ENCODE measurements at regions not wholly inside any gene's neighbourhood (a gene's known extent, or its start where the extent isn't known, plus 50 kb on each side); places are given as distances from the start of the nearest gene placed in this dataset.

GRCh38 chr7:93817526-93817925 is 73.0 kb downstream of the TFPI2 start:
- H3K27me3 ChIP-seq (replicated peaks; ENCODE audit: insufficient read depth): no peaks in the 10 kb centered on the region
- ATAC-seq (ENCODE audit: insufficient number of reproducible peaks, low FRiP score, low read depth) (no peak), DNase-seq (ENCODE audit: low spot score) (no peak)
- no peaks in the 10 kb centered on the region for H3K9me3 ChIP-seq
- peak overlapping the region; percentile 6 to 42 for H3K27ac ChIP-seq
- no peak for TF ChIP-seq CTCF (IDR thresholded peaks at IDR 0.05)
- peaks cover 0 to 20% of the 10 kb centered on the region in 2 donors for H3K4me1 ChIP-seq (ENCODE audit: control insufficient read depth in 1 of 2, low read depth in 2 of 2)
- H3K4me3 ChIP-seq: no peak overlapping the region
- H3K36me3 ChIP-seq: no peaks in the 10 kb centered on the region

GRCh38 chr7:93817004-93817403 is 73.5 kb downstream of the TFPI2 start:
- no peak for TF ChIP-seq CTCF (IDR thresholded peaks at IDR 0.05)
- DNase-seq (ENCODE audit: low spot score) (no peak), ATAC-seq (ENCODE audit: insufficient number of reproducible peaks, low FRiP score, low read depth) (no peak)
- peak overlapping the region; percentile 6 to 42 for H3K27ac ChIP-seq
- no peaks in the 10 kb centered on the region for H3K36me3 ChIP-seq
- H3K27me3 ChIP-seq (replicated peaks; ENCODE audit: insufficient read depth): no peaks in the 10 kb centered on the region
- H3K4me3 ChIP-seq: no peak overlapping the region
- H3K4me1 ChIP-seq (ENCODE audit: control insufficient read depth in 1 of 2, low read depth in 2 of 2): peaks cover 0 to 20% of the 10 kb centered on the region in 2 donors
- H3K9me3 ChIP-seq: no peaks in the 10 kb centered on the region

GRCh38 chr7:93813514-93813913 is 77.0 kb downstream of the TFPI2 start:
- TF ChIP-seq CTCF (IDR thresholded peaks at IDR 0.05): no peak
- no peak for DNase-seq (ENCODE audit: low spot score)
- no peaks in the 10 kb centered on the region for H3K9me3 ChIP-seq

GRCh38 chr7:93812061-93812460 is 78.5 kb downstream of the TFPI2 start:
- H3K4me1 ChIP-seq (ENCODE audit: control insufficient read depth in 1 of 2, low read depth in 2 of 2): peaks cover 0 to 20% of the 10 kb centered on the region in 2 donors
- no peaks in the 10 kb centered on the region for H3K27me3 ChIP-seq (replicated peaks; ENCODE audit: insufficient read depth)
- no peaks in the 10 kb centered on the region for H3K36me3 ChIP-seq
- H3K27ac ChIP-seq: no peak overlapping the region
- H3K9me3 ChIP-seq: no peaks in the 10 kb centered on the region
- no peak for TF ChIP-seq CTCF (IDR thresholded peaks at IDR 0.05)
- no peak for ATAC-seq (ENCODE audit: insufficient number of reproducible peaks, low FRiP score, low read depth)
- DNase-seq (ENCODE audit: low spot score): no peak
- H3K4me3 ChIP-seq: no peak overlapping the region

More at GRCh38 chr7:93813514-93813913, 77.0 kb downstream of the TFPI2 start:
- H3K4me3 ChIP-seq: no peak overlapping the region
- no peak for ATAC-seq (ENCODE audit: insufficient number of reproducible peaks, low FRiP score, low read depth)
- no peaks in the 10 kb centered on the region for H3K27me3 ChIP-seq (replicated peaks; ENCODE audit: insufficient read depth)
- peaks cover 0 to 30% of the 10 kb centered on the region in 2 donors for H3K4me1 ChIP-seq (ENCODE audit: control insufficient read depth in 1 of 2, low read depth in 2 of 2)
- no peak overlapping the region for H3K27ac ChIP-seq
- H3K36me3 ChIP-seq: no peaks in the 10 kb centered on the region

- Histone ChIP-seq H3K4me3 (no peak overlapping the region), H3K4me1 (ENCODE audit: control insufficient read depth in 1 of 2, low read depth in 2 of 2) (peaks cover 0 to 12% of the 10 kb centered on the region in 2 donors), H3K9me3 (no peaks in the 10 kb centered on the region), H3K36me3 (no peaks in the 10 kb centered on the region), H3K27me3 (replicated peaks; ENCODE audit: insufficient read depth) (no peaks in the 10 kb centered on the region), H3K27ac (peak overlapping the region in 1 of 2 donors; percentile 38)
- DNase-seq (ENCODE audit: low spot score) (no peak), ATAC-seq (ENCODE audit: insufficient number of reproducible peaks, low FRiP score, low read depth) (no peak)
- TF ChIP-seq CTCF (IDR thresholded peaks at IDR 0.05): no peak
Measured at GRCh38 chr7:93811198-93811597, 79.4 kb downstream of the TFPI2 start.

Data from thoracic aorta (tissue), 2 donors.